GM19395 (cell line): ENCODE measurements at regions not wholly inside any gene's neighbourhood (a gene's known extent, or its start where the extent isn't known, plus 50 kb on each side); places are given as distances from the start of the nearest gene placed in this dataset.

ENCODE experiments used
- ATAC-seq: cut with Tn5 transposase; IDR thresholded peaks from one replicate; pipeline ENCODE4 v1.9.1; 2021; ENCODE audit warnings: mild to moderate bottlenecking, moderate library complexity; ENCODE audit not compliant: unreplicated experiment

- no peak for ATAC-seq
Observed at GRCh38 chr15:95353512-95353911, 977.0 kb upstream of the NR2F2 start.

DNA sequence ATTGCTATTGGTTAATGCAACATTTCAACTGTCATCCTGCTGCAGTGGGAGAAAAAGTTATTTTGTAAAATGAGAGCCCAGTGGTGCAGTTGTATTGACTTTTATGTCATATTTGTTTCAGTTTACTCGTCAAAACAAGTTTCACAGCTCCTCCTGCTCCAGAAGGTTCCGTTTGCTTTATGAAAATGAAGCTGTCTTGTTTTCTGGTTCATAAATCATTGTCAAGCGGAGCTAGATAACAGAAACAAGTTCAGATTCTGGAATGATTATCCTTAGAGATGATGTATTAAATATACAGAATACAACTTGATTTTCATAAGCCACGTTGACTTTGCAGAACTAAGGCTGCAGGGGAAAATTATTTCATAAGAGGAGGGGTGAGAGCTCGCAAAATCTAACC, 970.5 kb upstream of the NR2F2 start:
- ATAC-seq = no peak

DNA sequence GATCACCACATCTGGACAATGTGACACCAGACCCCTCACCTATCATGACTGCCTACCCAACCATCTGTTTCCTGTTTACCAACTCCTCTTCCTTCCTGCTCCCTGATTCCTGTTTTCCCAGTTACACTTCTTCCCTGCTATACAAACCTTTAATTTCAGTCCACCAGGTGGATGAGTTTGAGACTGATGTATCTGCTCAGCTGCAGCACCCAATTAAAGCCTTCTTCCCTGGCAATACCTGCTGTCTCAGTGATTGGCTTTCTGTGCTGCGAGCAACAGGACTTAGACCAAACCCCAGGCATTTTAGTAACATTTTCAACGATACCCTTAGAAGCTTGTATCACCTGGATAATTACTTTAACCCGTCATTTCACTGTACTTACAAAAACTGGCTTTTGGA, 968.2 kb upstream of the NR2F2 start:
- ATAC-seq = no peak

DNA sequence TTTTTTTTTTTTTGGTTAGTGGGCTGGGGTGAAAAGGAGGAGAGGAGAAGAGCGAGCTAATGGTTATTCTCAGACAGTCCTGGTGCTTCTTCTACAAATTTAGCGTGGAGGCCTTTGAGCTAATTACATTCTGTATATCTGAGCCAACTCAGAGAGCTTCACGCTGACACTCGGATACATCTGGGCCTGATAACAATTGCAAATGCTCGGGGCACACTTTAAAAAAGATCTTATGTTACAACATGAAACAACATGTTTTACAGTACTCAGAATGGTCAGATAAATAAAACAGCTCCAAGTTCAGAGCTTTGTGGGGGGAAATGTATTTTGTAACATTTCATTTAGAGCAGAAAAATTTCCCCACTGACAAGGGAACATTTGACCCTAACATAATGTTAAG, 966.9 kb upstream of the NR2F2 start:
- no peak for ATAC-seq

DNA sequence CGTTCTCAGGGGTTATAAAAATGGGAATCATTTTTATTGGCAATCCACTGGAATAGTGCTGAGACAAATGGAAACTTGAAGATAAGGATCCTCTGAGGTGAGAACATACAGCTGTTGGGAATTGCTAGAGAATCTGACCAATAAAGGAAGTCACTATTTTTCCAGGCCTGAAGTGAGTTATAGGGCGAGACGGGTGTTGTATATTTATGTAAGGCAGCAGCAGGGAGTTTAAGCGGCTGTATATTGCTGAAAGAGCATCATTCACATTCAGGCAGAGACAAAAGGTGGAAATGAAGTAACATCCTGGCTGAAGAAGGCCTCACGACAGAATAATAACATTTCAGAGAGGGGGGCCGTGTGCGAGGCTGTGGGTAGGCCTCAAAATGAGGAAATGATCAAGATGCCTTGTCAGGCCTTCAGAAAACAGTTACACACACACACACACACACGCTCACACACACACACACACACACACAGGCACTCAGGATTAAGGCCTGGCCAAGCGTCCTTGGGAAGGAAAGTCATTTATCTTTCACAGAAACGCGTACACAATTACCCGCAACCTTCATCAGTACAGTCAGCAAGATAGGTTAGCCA, 964.9 kb upstream of the NR2F2 start:
- no peak for ATAC-seq

DNA sequence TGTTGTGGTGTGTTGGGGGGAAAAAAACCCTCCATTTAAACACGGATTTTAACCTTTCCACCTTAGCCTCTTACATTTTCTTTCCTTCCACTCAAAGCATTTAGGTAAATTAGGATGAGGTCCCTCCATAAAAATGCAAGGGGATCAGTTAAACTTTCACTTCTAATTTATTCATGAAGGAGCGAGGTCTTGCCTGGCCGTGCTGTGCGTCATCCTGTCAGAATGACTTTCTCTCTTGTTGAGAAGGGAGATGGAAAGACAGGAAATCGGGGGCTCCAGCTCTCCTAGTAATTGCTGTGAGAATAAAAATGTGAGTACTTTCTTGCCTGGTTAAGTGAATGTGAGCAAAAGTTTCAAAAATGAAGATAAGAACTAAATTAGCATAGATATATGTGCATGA, 962.3 kb upstream of the NR2F2 start:
- no peak for ATAC-seq

GRCh38 chr15:95368755-95369601, 961.5 kb upstream of the NR2F2 start:
- no peak for ATAC-seq

- ATAC-seq = no peak
Observed at GRCh38 chr15:95370291-95370690, 960.2 kb upstream of the NR2F2 start.

- no peak for ATAC-seq
Observed at GRCh38 chr15:95371664-95372063, 958.8 kb upstream of the NR2F2 start.

DNA sequence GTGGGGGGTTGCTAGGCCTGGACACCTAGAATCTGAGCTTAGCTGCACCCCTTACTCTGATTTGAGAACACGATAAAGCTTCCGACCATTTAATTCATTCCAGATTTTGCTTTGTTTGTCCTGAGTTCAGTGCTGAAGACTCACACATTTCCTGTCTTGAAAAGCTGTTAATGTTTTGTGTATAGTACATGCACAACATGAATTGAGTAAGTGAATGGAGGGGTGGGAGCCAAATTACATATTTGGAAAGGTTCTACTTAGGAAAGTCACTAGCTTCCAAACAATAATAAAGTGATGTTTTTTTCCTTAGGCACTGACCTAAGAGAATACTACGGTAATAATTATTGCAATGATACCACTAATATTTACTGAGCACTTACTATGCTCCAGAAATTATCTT, 955.2 kb upstream of the NR2F2 start:
- no peak for ATAC-seq

DNA sequence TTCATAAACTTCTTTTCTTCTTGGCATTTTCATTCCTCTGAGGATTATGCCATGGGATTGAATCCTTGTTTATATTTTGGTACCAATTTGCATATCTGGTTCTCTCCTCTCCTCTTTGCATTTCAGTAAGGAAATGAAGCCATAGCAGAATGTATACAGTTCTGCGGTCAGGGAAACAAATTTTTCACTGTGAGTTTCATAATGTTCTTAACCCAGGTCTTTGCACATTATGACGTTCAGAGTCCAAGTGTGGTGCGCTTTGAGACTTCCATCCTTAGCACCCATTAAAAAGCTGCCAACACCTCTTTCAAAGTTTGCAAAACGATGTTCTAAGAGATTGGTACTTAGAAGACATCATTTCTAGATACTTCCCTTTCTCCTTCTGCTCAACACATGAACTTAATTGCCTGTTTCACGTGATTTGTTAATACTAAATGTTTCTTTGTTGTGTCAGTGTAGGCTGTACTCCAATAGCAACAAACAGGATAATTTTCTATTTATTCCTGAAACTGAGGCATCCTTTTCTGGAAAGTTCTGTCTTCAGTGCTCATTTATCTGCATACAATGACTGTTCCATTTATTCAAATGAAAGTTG, 953.1 kb upstream of the NR2F2 start:
- ATAC-seq = no peak

GRCh38 chr15:95394186-95395067, 936.1 kb upstream of the NR2F2 start:
- ATAC-seq = no peak

GRCh38 chr15:95400428-95400827, 930.1 kb upstream of the NR2F2 start:
- ATAC-seq = no peak

DNA sequence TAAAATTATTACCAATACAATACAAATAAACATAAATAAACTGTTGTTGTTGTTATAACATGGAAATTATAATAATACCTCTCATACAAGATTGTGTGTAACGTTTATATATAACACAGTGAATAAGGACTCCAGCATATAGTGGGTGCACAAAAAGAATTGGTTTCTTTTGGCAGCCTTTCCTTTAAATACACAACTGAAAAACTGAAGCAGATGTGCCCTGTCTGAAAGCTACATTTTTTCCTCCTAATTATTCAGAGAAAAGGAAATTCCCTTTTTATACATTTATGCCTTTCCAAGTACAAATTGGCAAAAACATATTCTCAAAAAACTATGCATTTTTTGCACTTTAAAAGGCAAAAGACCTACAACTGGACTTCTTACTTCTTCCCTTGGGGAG, 928.9 kb upstream of the NR2F2 start:
- ATAC-seq = no peak

- no peak for ATAC-seq
Observed at GRCh38 chr15:95405447-95405846, 925.1 kb upstream of the NR2F2 start.

- no peak for ATAC-seq
Observed at GRCh38 chr15:95407534-95407933, 923.0 kb upstream of the NR2F2 start.

DNA sequence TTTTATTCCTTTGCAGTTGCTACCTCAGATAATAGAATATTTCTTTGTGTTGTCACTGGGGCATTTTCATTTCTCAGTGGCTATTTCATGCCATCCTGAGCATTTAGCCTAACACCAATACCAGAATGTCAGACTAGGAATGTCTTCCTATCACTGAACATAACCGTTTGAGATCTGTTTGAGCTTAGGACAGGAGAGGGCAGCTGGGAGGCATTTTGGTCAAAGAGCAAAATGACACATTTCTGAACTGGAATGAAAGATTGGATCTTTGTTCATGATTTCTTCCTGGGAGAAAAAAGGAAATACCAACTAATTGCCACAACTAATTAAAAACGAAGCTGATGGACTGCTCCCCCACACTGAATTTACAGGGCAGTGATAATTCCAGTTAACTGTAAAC, 921.3 kb upstream of the NR2F2 start:
- no peak for ATAC-seq

GRCh38 chr15:95409626-95410310, 920.7 kb upstream of the NR2F2 start:
- ATAC-seq = no peak

- no peak for ATAC-seq
Observed at GRCh38 chr15:95410757-95411156, 919.7 kb upstream of the NR2F2 start.

GRCh38 chr15:95416576-95416975, 913.9 kb upstream of the NR2F2 start:
- ATAC-seq = no peak

DNA sequence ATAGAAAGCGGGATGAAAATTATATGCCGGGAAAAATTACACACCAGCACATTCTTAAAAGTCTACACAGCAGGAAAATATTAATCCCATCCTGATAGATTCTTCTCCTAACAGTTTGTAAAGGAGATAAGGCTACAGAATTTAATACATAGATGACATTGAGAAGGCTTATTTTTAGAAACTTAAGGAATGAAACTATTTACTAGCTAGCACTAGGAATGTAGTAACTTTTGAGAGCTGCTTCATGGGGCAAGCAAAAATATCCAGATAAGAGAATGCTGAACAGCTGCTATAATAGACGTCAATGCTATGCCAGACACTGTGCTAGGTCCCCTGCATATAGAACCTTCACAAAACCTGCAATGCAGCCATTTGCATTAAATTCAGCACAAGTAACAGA, 912.7 kb upstream of the NR2F2 start:
- ATAC-seq = no peak
